ENCODE measurements at regions not wholly inside any gene's neighbourhood (a gene's known extent, or its start where the extent isn't known, plus 50 kb on each side); places are given as distances from the start of the nearest gene placed in this dataset.

GRCh38 chr12:5242440-5242839 lies 189.5 kb upstream of the NTF3 start:
- TF ChIP-seq ZFX (IDR thresholded peaks at IDR 0.05) = no peak
- TF ChIP-seq CTCF (conservative IDR thresholded peaks at IDR 0.05) = no peak
- no peak overlapping the region for H3K27ac ChIP-seq

- no peak overlapping the region for H3K27ac ChIP-seq
- TF ChIP-seq CTCF (conservative IDR thresholded peaks at IDR 0.05) (no peak), ZFX (IDR thresholded peaks at IDR 0.05) (no peak)
These were observed 188.9 kb upstream of the NTF3 start for GRCh38 chr12:5243014-5243413.

GRCh38 chr12:5244513-5244972 lies 187.4 kb upstream of the NTF3 start:
- H3K27ac ChIP-seq = no peak overlapping the region
- TF ChIP-seq CTCF (conservative IDR thresholded peaks at IDR 0.05) = no peak
- TF ChIP-seq ZFX (IDR thresholded peaks at IDR 0.05) = no peak

GRCh38 chr12:5246196-5246595 lies 185.7 kb upstream of the NTF3 start:
- no peak overlapping the region for H3K27ac ChIP-seq
- TF ChIP-seq CTCF (conservative IDR thresholded peaks at IDR 0.05) (no peak), ZFX (IDR thresholded peaks at IDR 0.05) (no peak)

GRCh38 chr12:5247144-5247543 lies 184.8 kb upstream of the NTF3 start:
- H3K27ac ChIP-seq = no peak overlapping the region
- no peak for TF ChIP-seq CTCF (conservative IDR thresholded peaks at IDR 0.05)
- no peak for TF ChIP-seq ZFX (IDR thresholded peaks at IDR 0.05)

GRCh38 chr12:5248230-5248629 lies 183.7 kb upstream of the NTF3 start:
- H3K27ac ChIP-seq = no peak overlapping the region
- TF ChIP-seq ZFX (IDR thresholded peaks at IDR 0.05) = no peak
- TF ChIP-seq CTCF (conservative IDR thresholded peaks at IDR 0.05) = no peak

- TF ChIP-seq CTCF (conservative IDR thresholded peaks at IDR 0.05) (no peak), ZFX (IDR thresholded peaks at IDR 0.05) (no peak)
- no peak overlapping the region for H3K27ac ChIP-seq
These were observed 182.8 kb upstream of the NTF3 start for GRCh38 chr12:5248999-5249526.

Data from C4-2B (cell line).